ENCODE measurements at regions not wholly inside any gene's neighbourhood (a gene's known extent, or its start where the extent isn't known, plus 50 kb on each side); places are given as distances from the start of the nearest gene placed in this dataset.

DNA sequence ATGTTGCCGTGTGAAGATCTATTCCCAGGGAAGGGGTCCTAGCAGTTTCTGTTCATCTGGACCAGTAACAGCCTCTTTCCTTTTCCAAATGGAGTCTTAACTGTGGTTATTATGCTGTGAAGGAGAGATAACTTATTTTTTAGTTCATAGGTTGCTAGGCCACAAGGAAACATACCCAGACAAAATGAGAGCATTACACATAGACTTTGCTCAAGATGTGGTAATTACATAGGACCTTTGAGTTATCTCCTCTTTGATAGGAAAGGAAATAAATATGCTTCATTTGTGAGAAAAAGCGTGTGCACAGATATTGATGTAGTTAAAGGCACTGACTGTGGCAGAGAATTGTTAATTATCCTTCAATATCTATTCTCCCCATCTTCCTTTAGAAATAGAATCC, 52.5 kb upstream of the SNX2 start:
- Histone ChIP-seq H2BK5ac (ENCODE audit: insufficient read length, low read length) (no peak overlapping the region), H3K23ac (ENCODE audit: insufficient read length, low read depth, low read length) (no peak overlapping the region), H3K4me1 (ENCODE audit: insufficient read depth, low read length) (no peaks in the 10 kb centered on the region), H3K9ac (ENCODE audit: extremely low read depth, insufficient read length, low read length) (no peak overlapping the region), H3T11ph (ENCODE audit: low read length) (no peak overlapping the region), H2AFZ (ENCODE audit: low read length) (no peak overlapping the region), H4K5ac (ENCODE audit: insufficient read length, low read depth, low read length) (no peak overlapping the region), H2BK15ac (ENCODE audit: low read depth, low read length) (no peak overlapping the region), H4K20me1 (ENCODE audit: control insufficient read depth, insufficient read depth, insufficient read length) (no peaks in the 10 kb centered on the region), H3K79me1 (ENCODE audit: insufficient read depth, low read depth, low read length, poor library complexity, severe bottlenecking) (no peaks in the 10 kb centered on the region), H3K14ac (ENCODE audit: insufficient read depth, low read length) (no peak overlapping the region), H2BK12ac (ENCODE audit: insufficient read length, low read depth, low read length) (no peak overlapping the region), H3K4ac (ENCODE audit: low read depth, low read length) (no peak overlapping the region), H3K18ac (ENCODE audit: insufficient read length, low read depth, low read length) (no peak overlapping the region), H3K27me3 (ENCODE audit: insufficient read depth, low read length) (no peaks in the 10 kb centered on the region), H3K23me2 (ENCODE audit: insufficient read length, low read depth, low read length, poor library complexity, severe bottlenecking) (no peaks in the 10 kb centered on the region), H2AK5ac (ENCODE audit: insufficient read length, low read length) (no peak overlapping the region), H3K4me2 (ENCODE audit: insufficient read depth, insufficient read length, low read length) (no peak overlapping the region), H3K9me3 (ENCODE audit: control insufficient read depth, low read depth, low read length) (no peaks in the 10 kb centered on the region), H2BK120ac (ENCODE audit: low read depth, low read length, poor library complexity, severe bottlenecking) (no peak overlapping the region), H4K91ac (ENCODE audit: insufficient read length, low read depth, low read length) (no peak overlapping the region), H4K8ac (replicated peaks; ENCODE audit: insufficient read length, low read depth, low read length) (no peak overlapping the region), H2BK20ac (ENCODE audit: low read depth, low read length, poor library complexity, severe bottlenecking) (no peak overlapping the region), H3K79me2 (ENCODE audit: insufficient read depth, low read length) (no peaks in the 10 kb centered on the region), H3K56ac (ENCODE audit: insufficient read length, low read depth, low read length) (no peak overlapping the region), H3K27ac (ENCODE audit: insufficient read length, low read depth, low read length) (no peak overlapping the region)
- Mint-ChIP-seq H3K27me3 (ENCODE audit: low read depth) (no peaks in the 10 kb centered on the region), H3K4me3 (no peak overlapping the region), H3K9me3 (no peaks in the 10 kb centered on the region), H3K36me3 (ENCODE audit: insufficient read depth in 1 of 3, low read depth in 3 of 3) (peaks cover 0 to 2% (median 0%) of the 10 kb centered on the region in 3 experiments; a peak in 2 of 7 replicates), H3K27ac (no peak overlapping the region), H3K4me1 (peaks cover 3 to 7% of the 10 kb centered on the region in 2 experiments; a peak in 3 of 4 replicates)
- no CpG with 5 or more reads among the region's 2 CpGs for WGBS (ENCODE audit: extremely low coverage, insufficient read length, low lambda C conversion rate)
- DNase-seq, result no peak
- TF ChIP-seq, protein P1, sequence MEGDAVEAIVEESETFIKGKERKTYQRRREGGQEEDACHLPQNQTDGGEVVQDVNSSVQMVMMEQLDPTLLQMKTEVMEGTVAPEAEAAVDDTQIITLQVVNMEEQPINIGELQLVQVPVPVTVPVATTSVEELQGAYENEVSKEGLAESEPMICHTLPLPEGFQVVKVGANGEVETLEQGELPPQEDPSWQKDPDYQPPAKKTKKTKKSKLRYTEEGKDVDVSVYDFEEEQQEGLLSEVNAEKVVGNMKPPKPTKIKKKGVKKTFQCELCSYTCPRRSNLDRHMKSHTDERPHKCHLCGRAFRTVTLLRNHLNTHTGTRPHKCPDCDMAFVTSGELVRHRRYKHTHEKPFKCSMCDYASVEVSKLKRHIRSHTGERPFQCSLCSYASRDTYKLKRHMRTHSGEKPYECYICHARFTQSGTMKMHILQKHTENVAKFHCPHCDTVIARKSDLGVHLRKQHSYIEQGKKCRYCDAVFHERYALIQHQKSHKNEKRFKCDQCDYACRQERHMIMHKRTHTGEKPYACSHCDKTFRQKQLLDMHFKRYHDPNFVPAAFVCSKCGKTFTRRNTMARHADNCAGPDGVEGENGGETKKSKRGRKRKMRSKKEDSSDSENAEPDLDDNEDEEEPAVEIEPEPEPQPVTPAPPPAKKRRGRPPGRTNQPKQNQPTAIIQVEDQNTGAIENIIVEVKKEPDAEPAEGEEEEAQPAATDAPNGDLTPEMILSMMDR (conservative IDR thresholded peaks at IDR 0.05), result no peak

All from H9 (cell line).